ENCODE measurements at regions not wholly inside any gene's neighbourhood (a gene's known extent, or its start where the extent isn't known, plus 50 kb on each side); places are given as distances from the start of the nearest gene placed in this dataset.

GRCh38 chr2:239651859-239652258 lies 251.0 kb upstream of the HDAC4 start (continued):
- TF ChIP-seq, protein P1, sequence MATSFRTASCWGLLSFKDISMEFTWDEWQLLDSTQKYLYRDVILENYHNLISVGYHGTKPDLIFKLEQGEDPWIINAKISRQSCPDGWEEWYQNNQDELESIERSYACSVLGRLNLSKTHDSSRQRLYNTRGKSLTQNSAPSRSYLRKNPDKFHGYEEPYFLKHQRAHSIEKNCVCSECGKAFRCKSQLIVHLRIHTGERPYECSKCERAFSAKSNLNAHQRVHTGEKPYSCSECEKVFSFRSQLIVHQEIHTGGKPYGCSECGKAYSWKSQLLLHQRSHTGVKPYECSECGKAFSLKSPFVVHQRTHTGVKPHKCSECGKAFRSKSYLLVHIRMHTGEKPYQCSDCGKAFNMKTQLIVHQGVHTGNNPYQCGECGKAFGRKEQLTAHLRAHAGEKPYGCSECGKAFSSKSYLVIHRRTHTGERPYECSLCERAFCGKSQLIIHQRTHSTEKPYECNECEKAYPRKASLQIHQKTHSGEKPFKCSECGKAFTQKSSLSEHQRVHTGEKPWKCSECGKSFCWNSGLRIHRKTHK (tag by site-specific recombination; IDR thresholded peaks at IDR 0.05): no peak
- TF ChIP-seq ZNF248 (tag by site-specific recombination; IDR thresholded peaks at IDR 0.05) (no peak), HOXA7 (CRISPR knock-in tag; IDR thresholded peaks at IDR 0.05; ENCODE audit: borderline replicate concordance) (no peak), ZBTB26 (tag by site-specific recombination; optimal IDR thresholded peaks at IDR 0.05) (no peak), YY1 (tag by site-specific recombination; IDR thresholded peaks at IDR 0.05) (no peak), BCL11B (tag by site-specific recombination; IDR thresholded peaks at IDR 0.05; ENCODE audit: low read depth) (no peak), RBAK (tag by site-specific recombination; IDR thresholded peaks at IDR 0.05) (no peak), SALL2 (tag by site-specific recombination; IDR thresholded peaks at IDR 0.05; ENCODE audit: borderline replicate concordance) (no peak), ZNF10 (tag by site-specific recombination; IDR thresholded peaks at IDR 0.05) (no peak)
- TF ChIP-seq, protein P2, sequence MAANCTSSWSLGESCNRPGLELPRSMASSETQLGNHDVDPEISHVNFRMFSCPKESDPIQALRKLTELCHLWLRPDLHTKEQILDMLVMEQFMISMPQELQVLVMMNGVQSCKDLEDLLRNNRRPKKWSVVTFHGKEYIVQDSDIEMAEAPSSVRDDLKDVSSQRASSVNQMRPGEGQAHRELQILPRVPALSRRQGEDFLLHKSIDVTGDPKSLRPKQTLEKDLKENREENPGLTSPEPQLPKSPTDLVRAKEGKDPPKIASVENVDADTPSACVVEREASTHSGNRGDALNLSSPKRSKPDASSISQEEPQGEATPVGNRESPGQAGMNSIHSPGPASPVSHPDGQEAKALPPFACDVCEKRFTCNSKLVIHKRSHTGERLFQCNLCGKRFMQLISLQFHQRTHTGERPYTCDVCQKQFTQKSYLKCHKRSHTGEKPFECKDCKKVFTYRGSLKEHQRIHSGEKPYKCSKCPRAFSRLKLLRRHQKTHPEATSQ (tag by site-specific recombination; IDR thresholded peaks at IDR 0.05): no peak

DNA sequence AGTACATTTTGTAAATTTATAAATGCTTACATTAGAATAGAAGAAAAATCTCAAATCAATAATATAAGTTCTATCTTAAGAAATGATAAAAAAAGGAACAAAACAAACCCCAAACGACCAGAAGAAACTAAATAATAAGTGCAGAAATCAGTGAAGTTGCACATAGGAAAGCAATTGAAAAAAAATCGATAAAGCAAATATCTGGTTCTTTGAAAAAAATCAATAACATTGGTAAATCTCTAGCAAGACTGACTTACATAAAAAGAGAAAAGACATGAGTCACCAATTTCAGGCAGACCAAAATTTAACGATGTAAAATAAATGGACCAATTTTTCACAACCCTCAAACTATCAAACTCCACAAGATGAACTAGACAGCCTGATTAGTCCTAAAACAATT lies 249.9 kb upstream of the HDAC4 start:
- Histone ChIP-seq H3K4me1 (ENCODE audit: control insufficient read depth, insufficient read depth, low read length) (no peaks in the 10 kb centered on the region), H3K36me3 (ENCODE audit: control insufficient read depth in 2 of 2, insufficient read depth in 1 of 2, low read length in 2 of 2) (no peaks in the 10 kb centered on the region), H3K4me3 (ENCODE audit: low read depth, low read length) (no peak overlapping the region), H3K9me3 (ENCODE audit: control insufficient read depth, insufficient read depth, low read depth, low read length) (no peaks in the 10 kb centered on the region), H3K27ac (ENCODE audit: extremely low read depth, low read depth, low read length) (no peak overlapping the region)
- POLR2A ChIA-PET: no interaction called here
- no peak for TF ChIP-seq ZNF555 (tag by site-specific recombination; conservative IDR thresholded peaks at IDR 0.05)
- TF ChIP-seq EGR2 (tag by site-specific recombination; IDR thresholded peaks at IDR 0.05; ENCODE audit: low read depth): no peak
- TF ChIP-seq TCF7L2 (IDR thresholded peaks at IDR 0.05; ENCODE audit: borderline replicate concordance, low read depth, low read length): no peak
- TF ChIP-seq ZNF544 (tag by site-specific recombination; IDR thresholded peaks at IDR 0.05): no peak
- no peak for TF ChIP-seq ZNF211 (tag by site-specific recombination; IDR thresholded peaks at IDR 0.05; ENCODE audit: low read depth)
- no peak for TF ChIP-seq ZNF214 (tag by site-specific recombination; IDR thresholded peaks at IDR 0.05; ENCODE audit: borderline replicate concordance)
- TF ChIP-seq TRIM28 (IDR thresholded peaks at IDR 0.05; ENCODE audit: borderline replicate concordance, low read length): no peak
- TF ChIP-seq ZNF140 (tag by site-specific recombination; IDR thresholded peaks at IDR 0.05): no peak
- TF ChIP-seq PBX3 (CRISPR knock-in tag; IDR thresholded peaks at IDR 0.05): no peak
- TF ChIP-seq, protein P3, sequence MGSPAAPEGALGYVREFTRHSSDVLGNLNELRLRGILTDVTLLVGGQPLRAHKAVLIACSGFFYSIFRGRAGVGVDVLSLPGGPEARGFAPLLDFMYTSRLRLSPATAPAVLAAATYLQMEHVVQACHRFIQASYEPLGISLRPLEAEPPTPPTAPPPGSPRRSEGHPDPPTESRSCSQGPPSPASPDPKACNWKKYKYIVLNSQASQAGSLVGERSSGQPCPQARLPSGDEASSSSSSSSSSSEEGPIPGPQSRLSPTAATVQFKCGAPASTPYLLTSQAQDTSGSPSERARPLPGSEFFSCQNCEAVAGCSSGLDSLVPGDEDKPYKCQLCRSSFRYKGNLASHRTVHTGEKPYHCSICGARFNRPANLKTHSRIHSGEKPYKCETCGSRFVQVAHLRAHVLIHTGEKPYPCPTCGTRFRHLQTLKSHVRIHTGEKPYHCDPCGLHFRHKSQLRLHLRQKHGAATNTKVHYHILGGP (tag by site-specific recombination; IDR thresholded peaks at IDR 0.05): no peak
- TF ChIP-seq KLF8 (tag by site-specific recombination; IDR thresholded peaks at IDR 0.05): no peak
- TF ChIP-seq ZNF626 (tag by site-specific recombination; IDR thresholded peaks at IDR 0.05): no peak
- TF ChIP-seq, protein P2 (tag by site-specific recombination; IDR thresholded peaks at IDR 0.05): no peak
- TF ChIP-seq WT1 (tag by site-specific recombination; IDR thresholded peaks at IDR 0.05): no peak
- CTCF ChIA-PET: interaction anchor here (0.6 kb wide), 1 partner anchor 37 kb away, joined by 3 read pairs; no protein-coding TSS in a partner anchor

Data from HEK293 (cell line).